ENCODE measurements at regions not wholly inside any gene's neighbourhood (a gene's known extent, or its start where the extent isn't known, plus 50 kb on each side); places are given as distances from the start of the nearest gene placed in this dataset.
"Not testable (repeated sequence)": the region's sequence is repeated elsewhere in the genome, so short reads cannot be mapped to it uniquely, and the experiment has no call there.

DNA sequence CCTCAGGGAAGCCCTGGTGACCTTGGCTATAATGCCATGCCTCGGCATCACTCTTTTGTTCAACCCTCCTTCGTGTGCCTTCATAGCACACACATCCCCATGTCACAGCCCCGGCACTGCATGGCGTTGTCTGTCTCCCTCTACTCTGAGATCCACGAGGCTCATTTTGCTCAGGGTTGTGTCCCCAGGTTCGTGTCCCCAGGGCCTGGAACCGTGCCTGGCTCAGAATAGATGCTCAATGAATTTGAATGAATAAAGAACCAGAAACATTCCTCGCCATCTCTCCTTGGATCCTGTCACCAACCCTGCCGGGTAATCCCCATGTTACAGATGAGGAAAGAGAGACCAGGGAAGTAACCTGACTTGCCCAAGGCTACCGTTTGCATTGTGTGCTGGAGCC is 177.3 kb downstream of the PTPRU start:
- Histone ChIP-seq H3K4me3 (ENCODE audit: insufficient read length, low read depth) (no peak overlapping the region), H3K9me3 (ENCODE audit: insufficient read depth, low read length) (no peaks in the 10 kb centered on the region), H3K27me3 (ENCODE audit: insufficient read depth, insufficient read length) (no peaks in the 10 kb centered on the region), H3K36me3 (ENCODE audit: insufficient read depth, insufficient read length, low read length) (no peaks in the 10 kb centered on the region), H3K9ac (ENCODE audit: insufficient read length, low read depth) (no peak overlapping the region), H3K4me1 (ENCODE audit: insufficient read depth, insufficient read length) (peaks cover 20% of the 10 kb centered on the region)
- DNase-seq (ENCODE audit: low read depth, low spot score), result no peak
- TF ChIP-seq YY1 (IDR thresholded peaks at IDR 0.05; ENCODE audit: insufficient read depth, insufficient read length) (no peak), SUZ12 (IDR thresholded peaks at IDR 0.05; ENCODE audit: extremely low read depth, insufficient read depth, insufficient read length) (no peak), ZNF274 (IDR thresholded peaks at IDR 0.05; ENCODE audit: low read depth, low read length) (no peak)

DNA sequence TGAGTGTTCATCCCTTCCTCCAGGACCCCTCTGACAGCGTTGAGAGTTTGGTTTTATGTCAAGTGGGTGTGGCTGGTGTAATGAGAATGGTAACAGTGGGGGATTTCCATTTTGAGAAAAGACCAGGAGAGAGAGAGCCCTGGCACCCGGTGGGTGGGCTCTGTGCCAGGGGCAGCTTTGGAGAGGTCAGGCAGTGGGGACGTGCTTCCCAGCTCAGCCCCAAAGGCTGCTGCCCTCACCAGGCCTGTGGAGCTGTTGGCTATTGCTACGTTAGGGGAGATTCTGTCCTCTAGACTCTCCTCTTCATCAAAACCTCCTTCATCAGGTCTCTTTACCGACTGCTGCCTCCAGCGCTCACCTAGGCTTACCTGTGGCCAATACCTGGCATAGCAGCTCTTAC is 176.3 kb downstream of the PTPRU start:
- H3K9me3 ChIP-seq (ENCODE audit: insufficient read depth, low read length), result no peaks in the 10 kb centered on the region
- peaks cover 20% of the 10 kb centered on the region for H3K4me1 ChIP-seq (ENCODE audit: insufficient read depth, insufficient read length)

DNA sequence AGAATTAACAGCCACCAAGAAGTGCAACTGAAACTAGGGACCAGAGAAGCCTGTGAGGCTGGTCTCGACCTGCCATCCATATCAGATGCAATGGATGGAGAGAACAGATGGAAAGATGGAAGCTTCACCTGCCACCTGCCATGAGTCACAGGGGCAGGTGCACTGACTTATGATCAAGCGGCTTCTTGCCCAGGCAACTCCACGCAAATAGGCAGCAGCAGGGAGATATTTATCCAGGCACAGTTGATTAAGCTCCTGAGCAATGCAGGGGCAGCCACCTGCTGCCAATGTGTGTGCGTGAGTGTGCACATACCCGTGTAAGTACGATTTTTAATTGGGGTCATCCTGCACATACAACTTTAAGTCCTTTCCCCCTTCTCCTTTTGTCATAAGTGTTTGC is 174.2 kb downstream of the PTPRU start:
- H3K9ac ChIP-seq (ENCODE audit: insufficient read length, low read depth), result no peak overlapping the region
- H3K4me1 ChIP-seq (ENCODE audit: insufficient read depth, insufficient read length), result peaks cover 20% of the 10 kb centered on the region
- no peak for DNase-seq (ENCODE audit: low read depth, low spot score)
- H3K4me3 ChIP-seq (ENCODE audit: insufficient read length, low read depth), result no peak overlapping the region
- TF ChIP-seq ZNF274 (IDR thresholded peaks at IDR 0.05; ENCODE audit: low read depth, low read length), result no peak
- no peak for TF ChIP-seq YY1 (IDR thresholded peaks at IDR 0.05; ENCODE audit: insufficient read depth, insufficient read length)
- TF ChIP-seq SUZ12 (IDR thresholded peaks at IDR 0.05; ENCODE audit: extremely low read depth, insufficient read depth, insufficient read length), result no peak
- H3K9me3 ChIP-seq (ENCODE audit: insufficient read depth, low read length), result peaks cover 7% of the 10 kb centered on the region; the same call in 1 of the 2 replicates
- no peaks in the 10 kb centered on the region for H3K27me3 ChIP-seq (ENCODE audit: insufficient read depth, insufficient read length)
- H3K36me3 ChIP-seq (ENCODE audit: insufficient read depth, insufficient read length, low read length), result no peaks in the 10 kb centered on the region

More for the DNA sequence above, 176.3 kb downstream of the PTPRU start:
- Histone ChIP-seq H3K27me3 (ENCODE audit: insufficient read depth, insufficient read length) (no peaks in the 10 kb centered on the region), H3K4me3 (ENCODE audit: insufficient read length, low read depth) (no peak overlapping the region), H3K36me3 (ENCODE audit: insufficient read depth, insufficient read length, low read length) (no peaks in the 10 kb centered on the region), H3K9ac (ENCODE audit: insufficient read length, low read depth) (no peak overlapping the region)
- no peak for TF ChIP-seq ZNF274 (IDR thresholded peaks at IDR 0.05; ENCODE audit: low read depth, low read length)
- TF ChIP-seq YY1 (IDR thresholded peaks at IDR 0.05; ENCODE audit: insufficient read depth, insufficient read length), result no peak
- no peak for TF ChIP-seq SUZ12 (IDR thresholded peaks at IDR 0.05; ENCODE audit: extremely low read depth, insufficient read depth, insufficient read length)
- DNase-seq (ENCODE audit: low read depth, low spot score), result no peak

DNA sequence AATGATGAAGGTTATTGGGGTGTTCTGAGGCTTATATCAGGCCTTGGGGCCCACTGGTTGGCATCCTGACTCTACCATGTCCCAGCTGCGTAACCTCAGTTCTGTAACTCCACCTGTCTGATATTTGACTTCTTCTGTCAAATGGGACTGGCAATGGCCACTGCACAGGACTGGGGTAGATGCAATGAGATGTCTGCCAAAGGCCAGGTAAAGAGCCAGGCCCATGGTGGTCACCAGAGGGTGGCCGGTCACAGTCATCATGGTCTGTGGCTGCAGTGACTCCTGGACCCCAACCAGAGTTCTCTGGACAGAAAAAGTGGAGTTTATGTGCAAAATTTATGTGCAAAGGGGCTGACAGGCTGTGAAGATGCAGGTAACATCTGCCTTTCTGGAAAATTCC is 173.3 kb downstream of the PTPRU start:
- H3K4me3 ChIP-seq (ENCODE audit: insufficient read length, low read depth), result no peak overlapping the region
- H3K36me3 ChIP-seq (ENCODE audit: insufficient read depth, insufficient read length, low read length), result no peaks in the 10 kb centered on the region
- no peak for TF ChIP-seq ZNF274 (IDR thresholded peaks at IDR 0.05; ENCODE audit: low read depth, low read length)
- TF ChIP-seq YY1 (IDR thresholded peaks at IDR 0.05; ENCODE audit: insufficient read depth, insufficient read length), result no peak
- no peak for TF ChIP-seq SUZ12 (IDR thresholded peaks at IDR 0.05; ENCODE audit: extremely low read depth, insufficient read depth, insufficient read length)
- H3K9ac ChIP-seq (ENCODE audit: insufficient read length, low read depth), result no peak overlapping the region
- H3K9me3 ChIP-seq (ENCODE audit: insufficient read depth, low read length), result peaks cover 15% of the 10 kb centered on the region; the same call in 1 of the 2 replicates
- no peak for DNase-seq (ENCODE audit: low read depth, low spot score)
- H3K27me3 ChIP-seq (ENCODE audit: insufficient read depth, insufficient read length), result no peaks in the 10 kb centered on the region
- H3K4me1 ChIP-seq (ENCODE audit: insufficient read depth, insufficient read length), result peaks cover 13% of the 10 kb centered on the region

DNA sequence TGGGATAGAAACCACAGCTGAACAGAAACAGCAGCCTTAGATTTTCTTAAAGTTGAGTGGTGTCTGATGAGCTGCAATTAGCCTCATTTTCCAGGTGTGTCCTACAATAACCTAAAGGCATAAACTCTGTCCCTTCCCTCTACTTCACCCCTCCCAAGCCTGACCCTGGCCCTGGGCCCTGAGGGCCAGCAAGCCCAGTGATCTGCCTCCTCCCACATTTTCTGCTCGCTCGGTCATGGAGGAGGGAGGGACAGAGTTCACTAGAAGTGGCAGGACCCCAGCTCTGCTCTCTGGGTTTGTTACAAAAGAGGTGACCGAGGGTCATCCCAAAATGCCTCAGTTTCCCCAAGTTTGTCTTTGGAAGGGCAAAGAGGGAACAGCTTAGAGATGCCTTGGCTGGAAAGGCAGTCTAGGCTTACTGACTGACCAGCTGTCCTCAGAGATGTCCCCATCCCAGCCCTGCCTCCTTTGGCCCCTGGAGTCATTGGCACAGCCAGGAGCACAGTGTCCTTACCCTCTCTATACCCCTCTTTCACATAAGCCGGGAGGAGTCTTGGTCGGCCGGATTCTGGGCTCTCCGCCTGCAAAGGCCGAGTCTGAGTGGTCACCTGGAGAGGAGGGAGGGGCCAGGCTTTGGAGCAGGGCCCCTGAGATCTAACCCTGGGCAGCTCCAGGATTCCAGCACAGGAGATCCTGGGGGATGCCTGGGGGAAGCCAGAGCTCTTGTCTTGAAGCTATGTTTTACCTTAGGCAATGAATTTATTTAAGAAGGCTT is 172.7 kb downstream of the PTPRU start:
- no peak overlapping the region for H3K9ac ChIP-seq (ENCODE audit: insufficient read length, low read depth)
- DNase-seq (ENCODE audit: low read depth, low spot score), result no peak
- TF ChIP-seq ZNF274 (IDR thresholded peaks at IDR 0.05; ENCODE audit: low read depth, low read length), result no peak
- TF ChIP-seq SUZ12 (IDR thresholded peaks at IDR 0.05; ENCODE audit: extremely low read depth, insufficient read depth, insufficient read length), result no peak
- TF ChIP-seq YY1 (IDR thresholded peaks at IDR 0.05; ENCODE audit: insufficient read depth, insufficient read length), result no peak
- H3K9me3 ChIP-seq (ENCODE audit: insufficient read depth, low read length), result peaks cover 21% of the 10 kb centered on the region; the same call in 1 of the 2 replicates
- H3K27me3 ChIP-seq (ENCODE audit: insufficient read depth, insufficient read length), result no peaks in the 10 kb centered on the region
- peaks cover 10% of the 10 kb centered on the region for H3K4me1 ChIP-seq (ENCODE audit: insufficient read depth, insufficient read length)
- no peak overlapping the region for H3K4me3 ChIP-seq (ENCODE audit: insufficient read length, low read depth)
- H3K36me3 ChIP-seq (ENCODE audit: insufficient read depth, insufficient read length, low read length), result no peaks in the 10 kb centered on the region

DNA sequence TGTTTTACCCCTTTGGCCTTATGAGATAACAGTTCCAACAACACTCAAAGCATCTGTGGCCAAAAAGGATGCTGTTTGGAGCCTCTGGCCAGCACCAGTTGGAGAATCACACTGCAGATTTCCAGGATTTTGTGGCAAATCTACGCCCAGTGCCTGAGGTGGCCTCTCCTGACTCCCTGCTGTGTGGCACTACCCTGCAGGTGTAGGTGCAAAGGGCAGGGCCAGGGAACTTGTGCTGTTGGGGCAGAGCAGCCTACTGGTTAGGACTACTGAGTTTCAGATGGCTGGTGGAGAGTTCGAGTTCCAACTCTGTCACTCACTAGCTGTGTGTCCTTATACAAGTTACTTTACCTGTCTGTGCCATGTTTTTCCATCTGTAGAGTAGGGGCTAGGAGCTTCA is 170.5 kb downstream of the PTPRU start:
- Histone ChIP-seq H3K4me1 (ENCODE audit: insufficient read depth, insufficient read length) (peaks cover 4% of the 10 kb centered on the region), H3K27me3 (ENCODE audit: insufficient read depth, insufficient read length) (no peaks in the 10 kb centered on the region), H3K36me3 (ENCODE audit: insufficient read depth, insufficient read length, low read length) (no peaks in the 10 kb centered on the region), H3K4me3 (ENCODE audit: insufficient read length, low read depth) (no peak overlapping the region), H3K9me3 (ENCODE audit: insufficient read depth, low read length) (peaks cover 21% of the 10 kb centered on the region; the same call in 1 of the 2 replicates), H3K9ac (ENCODE audit: insufficient read length, low read depth) (no peak overlapping the region)
- TF ChIP-seq YY1 (IDR thresholded peaks at IDR 0.05; ENCODE audit: insufficient read depth, insufficient read length) (no peak), SUZ12 (IDR thresholded peaks at IDR 0.05; ENCODE audit: extremely low read depth, insufficient read depth, insufficient read length) (no peak), ZNF274 (IDR thresholded peaks at IDR 0.05; ENCODE audit: low read depth, low read length) (no peak)
- DNase-seq (ENCODE audit: low read depth, low spot score), result no peak

DNA sequence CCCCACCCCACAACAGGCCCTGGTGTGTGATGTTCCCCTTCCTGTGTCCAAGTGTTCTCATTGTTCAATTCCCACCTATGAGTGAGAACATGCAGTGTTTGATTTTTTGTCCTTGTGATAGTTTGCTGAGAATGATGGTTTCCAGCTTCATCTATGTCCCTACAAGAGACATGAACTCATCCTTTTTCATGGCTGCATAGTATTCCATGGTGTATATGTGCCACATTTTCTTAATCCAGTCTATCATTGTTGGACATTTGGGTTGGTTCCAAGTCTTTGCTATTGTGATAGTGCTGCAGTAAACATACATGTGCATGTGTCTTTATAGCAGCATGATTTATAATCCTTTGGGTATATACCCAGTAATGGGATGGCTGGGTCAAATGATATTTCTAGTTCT is 163.9 kb downstream of the PTPRU start:
- H3K4me1 ChIP-seq (ENCODE audit: insufficient read depth, insufficient read length), result not testable (repeated sequence)
- peaks cover 11% of the 10 kb centered on the region; the same call in 1 of the 2 replicates for H3K9me3 ChIP-seq (ENCODE audit: insufficient read depth, low read length)

More for the DNA sequence above, 163.9 kb downstream of the PTPRU start:
- H3K36me3 ChIP-seq (ENCODE audit: insufficient read depth, insufficient read length, low read length); H3K27me3 ChIP-seq (ENCODE audit: insufficient read depth, insufficient read length); H3K4me3 ChIP-seq (ENCODE audit: insufficient read length, low read depth); H3K9ac ChIP-seq (ENCODE audit: insufficient read length, low read depth); DNase-seq (ENCODE audit: low read depth, low spot score): not testable (repeated sequence)

Data from NT2/D1 (cell line).